ENCODE measurements at regions not wholly inside any gene's neighbourhood (a gene's known extent, or its start where the extent isn't known, plus 50 kb on each side); places are given as distances from the start of the nearest gene placed in this dataset.

DNA sequence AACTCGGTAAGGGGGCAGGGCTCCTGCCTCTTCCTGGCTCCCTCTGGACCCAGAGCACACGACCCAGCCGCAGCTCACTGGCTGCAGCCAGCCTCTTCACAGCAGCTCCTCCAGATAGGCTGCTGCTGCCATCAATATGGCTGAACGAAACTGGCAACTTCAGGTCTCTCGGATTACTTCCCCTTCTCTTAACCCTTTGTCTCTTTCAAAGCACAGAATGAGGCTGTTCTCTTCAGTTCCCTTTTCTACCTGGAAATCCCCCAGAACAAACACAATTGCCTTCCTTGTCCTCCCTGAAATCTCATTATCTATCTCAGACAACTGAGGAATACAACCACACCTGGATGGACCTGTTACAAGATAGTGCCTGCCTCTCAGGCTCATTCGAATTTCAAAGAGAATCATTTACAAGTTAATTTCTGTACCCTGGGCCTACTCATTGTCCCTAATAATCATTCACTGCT is 193.4 kb upstream of the MBL2 start:
- TF ChIP-seq JUND (IDR thresholded peaks at IDR 0.05) (no peak), POLR2A (IDR thresholded peaks at IDR 0.05; ENCODE audit: borderline replicate concordance, extremely low read depth, insufficient read depth, insufficient read length) (no peak), POLR2AphosphoS5 (IDR thresholded peaks at IDR 0.05; ENCODE audit: low read depth, low read length) (no peak), EZH2 (IDR thresholded peaks at IDR 0.05) (no peak)
- TF ChIP-seq, protein P1, sequence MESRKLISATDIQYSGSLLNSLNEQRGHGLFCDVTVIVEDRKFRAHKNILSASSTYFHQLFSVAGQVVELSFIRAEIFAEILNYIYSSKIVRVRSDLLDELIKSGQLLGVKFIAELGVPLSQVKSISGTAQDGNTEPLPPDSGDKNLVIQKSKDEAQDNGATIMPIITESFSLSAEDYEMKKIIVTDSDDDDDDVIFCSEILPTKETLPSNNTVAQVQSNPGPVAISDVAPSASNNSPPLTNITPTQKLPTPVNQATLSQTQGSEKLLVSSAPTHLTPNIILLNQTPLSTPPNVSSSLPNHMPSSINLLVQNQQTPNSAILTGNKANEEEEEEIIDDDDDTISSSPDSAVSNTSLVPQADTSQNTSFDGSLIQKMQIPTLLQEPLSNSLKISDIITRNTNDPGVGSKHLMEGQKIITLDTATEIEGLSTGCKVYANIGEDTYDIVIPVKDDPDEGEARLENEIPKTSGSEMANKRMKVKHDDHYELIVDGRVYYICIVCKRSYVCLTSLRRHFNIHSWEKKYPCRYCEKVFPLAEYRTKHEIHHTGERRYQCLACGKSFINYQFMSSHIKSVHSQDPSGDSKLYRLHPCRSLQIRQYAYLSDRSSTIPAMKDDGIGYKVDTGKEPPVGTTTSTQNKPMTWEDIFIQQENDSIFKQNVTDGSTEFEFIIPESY (IDR thresholded peaks at IDR 0.05; ENCODE audit: extremely low read depth, insufficient replicate concordance, low read length) = no peak
- TF ChIP-seq, protein P2, sequence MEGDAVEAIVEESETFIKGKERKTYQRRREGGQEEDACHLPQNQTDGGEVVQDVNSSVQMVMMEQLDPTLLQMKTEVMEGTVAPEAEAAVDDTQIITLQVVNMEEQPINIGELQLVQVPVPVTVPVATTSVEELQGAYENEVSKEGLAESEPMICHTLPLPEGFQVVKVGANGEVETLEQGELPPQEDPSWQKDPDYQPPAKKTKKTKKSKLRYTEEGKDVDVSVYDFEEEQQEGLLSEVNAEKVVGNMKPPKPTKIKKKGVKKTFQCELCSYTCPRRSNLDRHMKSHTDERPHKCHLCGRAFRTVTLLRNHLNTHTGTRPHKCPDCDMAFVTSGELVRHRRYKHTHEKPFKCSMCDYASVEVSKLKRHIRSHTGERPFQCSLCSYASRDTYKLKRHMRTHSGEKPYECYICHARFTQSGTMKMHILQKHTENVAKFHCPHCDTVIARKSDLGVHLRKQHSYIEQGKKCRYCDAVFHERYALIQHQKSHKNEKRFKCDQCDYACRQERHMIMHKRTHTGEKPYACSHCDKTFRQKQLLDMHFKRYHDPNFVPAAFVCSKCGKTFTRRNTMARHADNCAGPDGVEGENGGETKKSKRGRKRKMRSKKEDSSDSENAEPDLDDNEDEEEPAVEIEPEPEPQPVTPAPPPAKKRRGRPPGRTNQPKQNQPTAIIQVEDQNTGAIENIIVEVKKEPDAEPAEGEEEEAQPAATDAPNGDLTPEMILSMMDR (IDR thresholded peaks at IDR 0.05 in 2 of 3, conservative IDR thresholded peaks at IDR 0.05 in 1 of 3; ENCODE audit: borderline replicate concordance in 1 of 3, insufficient read depth in 1 of 3, low read depth in 2 of 3, low read length in 2 of 3) = no peak
- TF ChIP-seq, protein P3, sequence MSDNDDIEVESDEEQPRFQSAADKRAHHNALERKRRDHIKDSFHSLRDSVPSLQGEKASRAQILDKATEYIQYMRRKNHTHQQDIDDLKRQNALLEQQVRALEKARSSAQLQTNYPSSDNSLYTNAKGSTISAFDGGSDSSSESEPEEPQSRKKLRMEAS (IDR thresholded peaks at IDR 0.05) = no peak
